Loucy (cell line): ENCODE measurements at regions not wholly inside any gene's neighbourhood (a gene's known extent, or its start where the extent isn't known, plus 50 kb on each side); places are given as distances from the start of the nearest gene placed in this dataset.

Experiments used
- H2AFZ ChIP-seq: fragments of 200-600 bp; sonication (generic); 2 replicates; pipeline ENCODE4 v1.6.0; 2016; ENCODE audit warnings: antibody characterized with exemption, mild to moderate bottlenecking, low read length, moderate library complexity
- H3F3A ChIP-seq: fragments of 200-600 bp; 2 replicates; pipeline ENCODE4 v1.6.0; 2016; ENCODE audit warnings: antibody characterized with exemption, low read depth, mild to moderate bottlenecking
- H3K27me3 ChIP-seq: fragments of 200-600 bp; sonication (generic); 2 replicates; pipeline ENCODE4 v1.6.1; 2014; ENCODE audit warnings: low read length, mild to moderate bottlenecking; ENCODE audit not compliant: insufficient read depth, poor library complexity, severe bottlenecking
- H3K36me3 ChIP-seq: fragments of 200-600 bp; sonication (generic); 2 replicates; pipeline ENCODE4 v1.6.1; 2016; ENCODE audit warnings: low read length; ENCODE audit not compliant: insufficient read depth
- H3K4me1 ChIP-seq: fragments of 200-600 bp; sonication (generic); 2 replicates; pipeline ENCODE4 v1.5.1; 2014; ENCODE audit warnings: low read length, mild to moderate bottlenecking; ENCODE audit not compliant: insufficient read depth, poor library complexity, severe bottlenecking
- H3K4me2 ChIP-seq: fragments of 200-600 bp; sonication (generic); 2 replicates; pipeline ENCODE4 v1.6.0; 2014; ENCODE audit warnings: antibody characterized with exemption, low read length, low read depth, mild to moderate bottlenecking; ENCODE audit not compliant: poor library complexity, severe bottlenecking
- H3K4me3 ChIP-seq: fragments of 200-600 bp; sonication (generic); 2 replicates; pipeline ENCODE4 v1.5.1; 2014; ENCODE audit warnings: low read length, mild to moderate bottlenecking, mixed read lengths; ENCODE audit not compliant: poor library complexity, severe bottlenecking
- H3K79me2 ChIP-seq: fragments of 200-600 bp; sonication (generic); 2 replicates; pipeline ENCODE4 v1.6.1; 2014; ENCODE audit warnings: low read length; ENCODE audit not compliant: insufficient read depth
- H3K9ac ChIP-seq: fragments of 200-600 bp; sonication (generic); 2 replicates; pipeline ENCODE4 v1.6.0; 2014; ENCODE audit warnings: mild to moderate bottlenecking, low read depth, low read length, moderate library complexity; ENCODE audit not compliant: poor library complexity, severe bottlenecking
- H3K9me2 ChIP-seq: fragments of 200-600 bp; sonication (generic); replicated peaks from 2 replicates; pipeline ENCODE4 v1.6.1; 2016; ENCODE audit warnings: low read depth, low read length, mixed read lengths
- H3K9me3 ChIP-seq: fragments of 200-600 bp; sonication (generic); 2 replicates; pipeline ENCODE4 v1.6.1; 2014; ENCODE audit warnings: mild to moderate bottlenecking, antibody characterized with exemption, low read length, low read depth; ENCODE audit not compliant: insufficient read depth
- H4K20me1 ChIP-seq: fragments of 200-600 bp; sonication (generic); 2 replicates; pipeline ENCODE4 v1.6.0; 2014; ENCODE audit warnings: antibody characterized with exemption, low read length, mild to moderate bottlenecking; ENCODE audit not compliant: insufficient read depth, poor library complexity, severe bottlenecking
- CTCF ChIP-seq: fragments of 200-600 bp; sonication (generic); conservative IDR thresholded peaks from 2 replicates; pipeline ENCODE4 v1.5.1; 2014; ENCODE audit warnings: mild to moderate bottlenecking, antibody characterized with exemption, low read length
- EZH2phosphoT487 ChIP-seq: fragments of 200-600 bp; IDR thresholded peaks from 2 replicates; pipeline ENCODE4 v1.6.1; 2018; ENCODE audit warnings: antibody characterized with exemption, mild to moderate bottlenecking, moderate library complexity, borderline replicate concordance

- Histone ChIP-seq H3K9me2 (no peaks in the 10 kb centered on the region), H3K36me3 (no peaks in the 10 kb centered on the region), H4K20me1 (no peaks in the 10 kb centered on the region), H3K9ac (no peak overlapping the region), H2AFZ (no peak overlapping the region), H3K4me2 (no peak overlapping the region), H3K27me3 (no peaks in the 10 kb centered on the region), H3K4me3 (no peak overlapping the region), H3K9me3 (no peaks in the 10 kb centered on the region), H3F3A (no peaks in the 10 kb centered on the region), H3K4me1 (no peaks in the 10 kb centered on the region), H3K79me2 (no peaks in the 10 kb centered on the region)
- no peak for TF ChIP-seq EZH2phosphoT487
- no peak for TF ChIP-seq CTCF
These were observed 336.7 kb downstream of the DTHD1 start for GRCh38 chr4:36618102-36618501.

- no peaks in the 10 kb centered on the region for H3K4me1 ChIP-seq
- H3K4me2 ChIP-seq = no peak overlapping the region
- no peaks in the 10 kb centered on the region for H3K79me2 ChIP-seq
- no peaks in the 10 kb centered on the region for H4K20me1 ChIP-seq
- H3K9ac ChIP-seq = no peak overlapping the region
- H3K36me3 ChIP-seq = no peaks in the 10 kb centered on the region
- no peaks in the 10 kb centered on the region for H3F3A ChIP-seq
- no peak overlapping the region for H2AFZ ChIP-seq
- no peak overlapping the region for H3K4me3 ChIP-seq
- no peaks in the 10 kb centered on the region for H3K9me3 ChIP-seq
- no peaks in the 10 kb centered on the region for H3K27me3 ChIP-seq
- H3K9me2 ChIP-seq = no peaks in the 10 kb centered on the region
- TF ChIP-seq CTCF = no peak
- TF ChIP-seq EZH2phosphoT487 = no peak
These were observed 342.6 kb downstream of the DTHD1 start for GRCh38 chr4:36624030-36624429.

GRCh38 chr4:36638273-36638811 lies 356.9 kb downstream of the DTHD1 start:
- no peaks in the 10 kb centered on the region for H3K36me3 ChIP-seq
- no peak overlapping the region for H3K4me3 ChIP-seq
- H3K9me3 ChIP-seq = no peaks in the 10 kb centered on the region
- no peak overlapping the region for H2AFZ ChIP-seq
- no peaks in the 10 kb centered on the region for H3K79me2 ChIP-seq
- no peaks in the 10 kb centered on the region for H3K4me1 ChIP-seq
- H3F3A ChIP-seq = no peaks in the 10 kb centered on the region
- no peak overlapping the region for H3K4me2 ChIP-seq
- H3K9me2 ChIP-seq = no peaks in the 10 kb centered on the region
- no peak overlapping the region for H3K9ac ChIP-seq
- TF ChIP-seq EZH2phosphoT487 (no peak), CTCF (no peak)
- H4K20me1 ChIP-seq = no peaks in the 10 kb centered on the region
- H3K27me3 ChIP-seq = no peaks in the 10 kb centered on the region
